ENCODE measurements at regions not wholly inside any gene's neighbourhood (a gene's known extent, or its start where the extent isn't known, plus 50 kb on each side); places are given as distances from the start of the nearest gene placed in this dataset.

GRCh38 chr7:115429918-115430317 is 508.0 kb downstream of the MDFIC start:
- Mint-ChIP-seq H3K27ac (no peak overlapping the region), H3K36me3 (ENCODE audit: low read depth) (no peaks in the 10 kb centered on the region), H3K27me3 (ENCODE audit: low read depth) (no peaks in the 10 kb centered on the region), H3K4me3 (ENCODE audit: low read depth) (no peak overlapping the region), H3K9me3 (no peaks in the 10 kb centered on the region), H3K4me1 (ENCODE audit: low read depth) (no peaks in the 10 kb centered on the region)
- intact Hi-C loops (cut with micrococcal nuclease): no loop called here
- no peak for DNase-seq (ENCODE audit: low spot score)

GRCh38 chr7:115417662-115418061 is 495.8 kb downstream of the MDFIC start:
- Mint-ChIP-seq H3K27ac (no peak overlapping the region), H3K4me1 (ENCODE audit: low read depth) (no peaks in the 10 kb centered on the region), H3K9me3 (no peaks in the 10 kb centered on the region), H3K27me3 (ENCODE audit: low read depth) (no peaks in the 10 kb centered on the region), H3K36me3 (ENCODE audit: low read depth) (no peaks in the 10 kb centered on the region), H3K4me3 (ENCODE audit: low read depth) (no peak overlapping the region)
- DNase-seq (ENCODE audit: low spot score): no peak
- intact Hi-C loops (cut with micrococcal nuclease): no loop called here

- H3K27ac Mint-ChIP-seq: no peak overlapping the region
- H3K27me3 Mint-ChIP-seq (ENCODE audit: low read depth): no peaks in the 10 kb centered on the region
- H3K4me3 Mint-ChIP-seq (ENCODE audit: low read depth): no peak overlapping the region
- no peaks in the 10 kb centered on the region for H3K36me3 Mint-ChIP-seq (ENCODE audit: low read depth)
- DNase-seq (ENCODE audit: low spot score): no peak
- intact Hi-C loops (cut with micrococcal nuclease): no loop called here
- H3K4me1 Mint-ChIP-seq (ENCODE audit: low read depth): no peaks in the 10 kb centered on the region
- H3K9me3 Mint-ChIP-seq: no peaks in the 10 kb centered on the region
Observed at GRCh38 chr7:115410972-115411686, 489.2 kb downstream of the MDFIC start.

GRCh38 chr7:115410434-115410820 is 488.5 kb downstream of the MDFIC start:
- Mint-ChIP-seq H3K9me3 (no peaks in the 10 kb centered on the region), H3K4me1 (ENCODE audit: low read depth) (no peaks in the 10 kb centered on the region), H3K36me3 (ENCODE audit: low read depth) (no peaks in the 10 kb centered on the region), H3K27ac (no peak overlapping the region), H3K27me3 (ENCODE audit: low read depth) (no peaks in the 10 kb centered on the region), H3K4me3 (ENCODE audit: low read depth) (no peak overlapping the region)
- intact Hi-C loops (cut with micrococcal nuclease): no loop called here
- DNase-seq (ENCODE audit: low spot score): no peak

- no peaks in the 10 kb centered on the region for H3K36me3 Mint-ChIP-seq (ENCODE audit: low read depth)
- no peak overlapping the region for H3K27ac Mint-ChIP-seq
- no peaks in the 10 kb centered on the region for H3K27me3 Mint-ChIP-seq (ENCODE audit: low read depth)
- intact Hi-C loops (cut with micrococcal nuclease): no loop called here
- DNase-seq (ENCODE audit: low spot score): no peak
- H3K9me3 Mint-ChIP-seq: no peaks in the 10 kb centered on the region
- no peaks in the 10 kb centered on the region for H3K4me1 Mint-ChIP-seq (ENCODE audit: low read depth)
- no peak overlapping the region for H3K4me3 Mint-ChIP-seq (ENCODE audit: low read depth)
Observed at GRCh38 chr7:115409682-115410433, 488.0 kb downstream of the MDFIC start.

GRCh38 chr7:115406219-115406618 is 484.3 kb downstream of the MDFIC start:
- intact Hi-C loops (cut with micrococcal nuclease): no loop called here
- H3K27ac Mint-ChIP-seq: no peak overlapping the region
- H3K4me1 Mint-ChIP-seq (ENCODE audit: low read depth): no peaks in the 10 kb centered on the region
- no peaks in the 10 kb centered on the region for H3K9me3 Mint-ChIP-seq
- H3K36me3 Mint-ChIP-seq (ENCODE audit: low read depth): no peaks in the 10 kb centered on the region
- H3K27me3 Mint-ChIP-seq (ENCODE audit: low read depth): no peaks in the 10 kb centered on the region
- DNase-seq (ENCODE audit: low spot score): no peak
- no peak overlapping the region for H3K4me3 Mint-ChIP-seq (ENCODE audit: low read depth)

- H3K4me3 Mint-ChIP-seq (ENCODE audit: low read depth): no peak overlapping the region
- no peak overlapping the region for H3K27ac Mint-ChIP-seq
- intact Hi-C loops (cut with micrococcal nuclease): no loop called here
- no peak for DNase-seq (ENCODE audit: low spot score)
- no peaks in the 10 kb centered on the region for H3K4me1 Mint-ChIP-seq (ENCODE audit: low read depth)
- H3K36me3 Mint-ChIP-seq (ENCODE audit: low read depth): no peaks in the 10 kb centered on the region
- no peaks in the 10 kb centered on the region for H3K9me3 Mint-ChIP-seq
- no peaks in the 10 kb centered on the region for H3K27me3 Mint-ChIP-seq (ENCODE audit: low read depth)
Observed at GRCh38 chr7:115387137-115387536, 465.2 kb downstream of the MDFIC start.

GRCh38 chr7:115379321-115379720 is 457.4 kb downstream of the MDFIC start:
- H3K9me3 Mint-ChIP-seq: no peaks in the 10 kb centered on the region
- no peak overlapping the region for H3K27ac Mint-ChIP-seq
- H3K4me1 Mint-ChIP-seq (ENCODE audit: low read depth): no peaks in the 10 kb centered on the region
- intact Hi-C loops (cut with micrococcal nuclease): no loop called here
- H3K4me3 Mint-ChIP-seq (ENCODE audit: low read depth): no peak overlapping the region
- no peak for DNase-seq (ENCODE audit: low spot score)
- H3K36me3 Mint-ChIP-seq (ENCODE audit: low read depth): no peaks in the 10 kb centered on the region
- H3K27me3 Mint-ChIP-seq (ENCODE audit: low read depth): no peaks in the 10 kb centered on the region

GRCh38 chr7:115368998-115369397 is 447.1 kb downstream of the MDFIC start:
- Mint-ChIP-seq H3K27me3 (ENCODE audit: low read depth) (no peaks in the 10 kb centered on the region), H3K4me1 (ENCODE audit: low read depth) (no peaks in the 10 kb centered on the region), H3K36me3 (ENCODE audit: low read depth) (no peaks in the 10 kb centered on the region), H3K27ac (no peak overlapping the region), H3K9me3 (no peaks in the 10 kb centered on the region), H3K4me3 (ENCODE audit: low read depth) (no peak overlapping the region)
- DNase-seq (ENCODE audit: low spot score): no peak
- intact Hi-C loops (cut with micrococcal nuclease): no loop called here

- Mint-ChIP-seq H3K9me3 (no peaks in the 10 kb centered on the region), H3K4me1 (ENCODE audit: low read depth) (no peaks in the 10 kb centered on the region), H3K27me3 (ENCODE audit: low read depth) (no peaks in the 10 kb centered on the region), H3K4me3 (ENCODE audit: low read depth) (no peak overlapping the region), H3K27ac (no peak overlapping the region), H3K36me3 (ENCODE audit: low read depth) (no peaks in the 10 kb centered on the region)
- intact Hi-C loops (cut with micrococcal nuclease): no loop called here
- no peak for DNase-seq (ENCODE audit: low spot score)
Observed at GRCh38 chr7:115363916-115364315, 442.0 kb downstream of the MDFIC start.

GRCh38 chr7:115359955-115360354 is 438.1 kb downstream of the MDFIC start:
- no peaks in the 10 kb centered on the region for H3K36me3 Mint-ChIP-seq (ENCODE audit: low read depth)
- DNase-seq (ENCODE audit: low spot score): no peak
- H3K27me3 Mint-ChIP-seq (ENCODE audit: low read depth): no peaks in the 10 kb centered on the region
- no peaks in the 10 kb centered on the region for H3K9me3 Mint-ChIP-seq
- no peaks in the 10 kb centered on the region for H3K4me1 Mint-ChIP-seq (ENCODE audit: low read depth)
- no peak overlapping the region for H3K27ac Mint-ChIP-seq
- intact Hi-C loops (cut with micrococcal nuclease): no loop called here
- no peak overlapping the region for H3K4me3 Mint-ChIP-seq (ENCODE audit: low read depth)

- H3K4me3 Mint-ChIP-seq (ENCODE audit: low read depth): no peak overlapping the region
- no peaks in the 10 kb centered on the region for H3K9me3 Mint-ChIP-seq
- intact Hi-C loops (cut with micrococcal nuclease): no loop called here
- H3K36me3 Mint-ChIP-seq (ENCODE audit: low read depth): no peaks in the 10 kb centered on the region
- no peak for DNase-seq (ENCODE audit: low spot score)
- H3K27ac Mint-ChIP-seq: no peak overlapping the region
- no peaks in the 10 kb centered on the region for H3K4me1 Mint-ChIP-seq (ENCODE audit: low read depth)
- H3K27me3 Mint-ChIP-seq (ENCODE audit: low read depth): no peaks in the 10 kb centered on the region
Observed at GRCh38 chr7:115359119-115359518, 437.2 kb downstream of the MDFIC start.

GRCh38 chr7:115357703-115357999 is 435.8 kb downstream of the MDFIC start:
- Mint-ChIP-seq H3K27ac (no peak overlapping the region), H3K9me3 (no peaks in the 10 kb centered on the region), H3K4me3 (ENCODE audit: low read depth) (no peak overlapping the region), H3K27me3 (ENCODE audit: low read depth) (no peaks in the 10 kb centered on the region), H3K4me1 (ENCODE audit: low read depth) (no peaks in the 10 kb centered on the region), H3K36me3 (ENCODE audit: low read depth) (no peaks in the 10 kb centered on the region)
- no peak for DNase-seq (ENCODE audit: low spot score)
- intact Hi-C loops (cut with micrococcal nuclease): no loop called here

Measured in activated T-helper 2 cell treated with anti-CD3 and anti-CD28 coated beads, Interferon-gamma antibody, Interleukin-2, Interleukin-4, amounts not matched to agents 10 μg/mL and 5 μg/mL and 100 μg/mL, durations not matched to agents 14 hours and 24 hours and 36 hours (primary cell).